ENCODE measurements at regions not wholly inside any gene's neighbourhood (a gene's known extent, or its start where the extent isn't known, plus 50 kb on each side); places are given as distances from the start of the nearest gene placed in this dataset.

- no peak for TF ChIP-seq POLR2A (IDR thresholded peaks at IDR 0.05)
- TF ChIP-seq EP300 (IDR thresholded peaks at IDR 0.05): no peak
- no peak for TF ChIP-seq CTCF (IDR thresholded peaks at IDR 0.05)
- no peak overlapping the region for H3K4me3 ChIP-seq
- 81 to 84% methylated on average over 3 of the region's 3 CpGs for WGBS, 2 donors
- H3K27me3 ChIP-seq: no peaks in the 10 kb centered on the region
- no peak for DNase-seq (ENCODE audit: low spot score in 2 of 2)
- H3K9me3 ChIP-seq: no peaks in the 10 kb centered on the region
- H3K36me3 ChIP-seq: no peaks in the 10 kb centered on the region
- peaks cover 0 to 15% (median 0%) of the 10 kb centered on the region in 4 donors for H3K4me1 ChIP-seq
- H3K27ac ChIP-seq: no peak overlapping the region
Measured at GRCh38 chr2:234376229-234376628, 120.7 kb downstream of the ARL4C start.

- Histone ChIP-seq H3K9me3 (no peaks in the 10 kb centered on the region), H3K27me3 (no peaks in the 10 kb centered on the region), H3K4me3 (no peak overlapping the region), H3K27ac (no peak overlapping the region), H3K4me1 (peaks cover 0 to 15% (median 0%) of the 10 kb centered on the region in 4 donors), H3K36me3 (no peaks in the 10 kb centered on the region)
- TF ChIP-seq CTCF (IDR thresholded peaks at IDR 0.05): no peak
- no peak for TF ChIP-seq EP300 (IDR thresholded peaks at IDR 0.05)
- no peak for TF ChIP-seq POLR2A (IDR thresholded peaks at IDR 0.05)
- no peak for DNase-seq (ENCODE audit: low spot score in 2 of 2)
- 50 to 60% methylated on average over 6 of the region's 6 CpGs for whole genome bisulfite sequencing, 2 donors
Measured at GRCh38 chr2:234375176-234375880, 121.6 kb downstream of the ARL4C start.

- 78 to 82% methylated on average over 5 of the region's 5 CpGs for WGBS, 2 donors
- H3K9me3 ChIP-seq: no peaks in the 10 kb centered on the region
- no peak for DNase-seq (ENCODE audit: low spot score in 2 of 2)
- TF ChIP-seq POLR2A (IDR thresholded peaks at IDR 0.05) (no peak), EP300 (IDR thresholded peaks at IDR 0.05) (no peak), CTCF (IDR thresholded peaks at IDR 0.05) (no peak)
- H3K27ac ChIP-seq: no peak overlapping the region
- peaks cover 0 to 15% (median 0%) of the 10 kb centered on the region in 4 donors for H3K4me1 ChIP-seq
- H3K36me3 ChIP-seq: no peaks in the 10 kb centered on the region
- no peak overlapping the region for H3K4me3 ChIP-seq
- H3K27me3 ChIP-seq: no peaks in the 10 kb centered on the region
Measured at GRCh38 chr2:234374736-234375135, 122.1 kb downstream of the ARL4C start.

GRCh38 chr2:234374150-234374508 lies 122.8 kb downstream of the ARL4C start:
- WGBS, 2 donors: 88 to 90% methylated on average over 8 of the region's 8 CpGs
- no peak for TF ChIP-seq POLR2A (IDR thresholded peaks at IDR 0.05)
- TF ChIP-seq CTCF (IDR thresholded peaks at IDR 0.05): no peak
- TF ChIP-seq EP300 (IDR thresholded peaks at IDR 0.05): no peak
- peaks cover 0 to 20% (median 2%) of the 10 kb centered on the region in 4 donors for H3K4me1 ChIP-seq

GRCh38 chr2:234373481-234374149 lies 123.3 kb downstream of the ARL4C start:
- Histone ChIP-seq H3K4me3 (no peak overlapping the region), H3K4me1 (peaks cover 0 to 25% (median 4%) of the 10 kb centered on the region in 4 donors), H3K36me3 (no peaks in the 10 kb centered on the region), H3K27me3 (no peaks in the 10 kb centered on the region), H3K9me3 (no peaks in the 10 kb centered on the region), H3K27ac (no peak overlapping the region)
- TF ChIP-seq EP300 (IDR thresholded peaks at IDR 0.05) (no peak), CTCF (IDR thresholded peaks at IDR 0.05) (no peak), POLR2A (IDR thresholded peaks at IDR 0.05) (no peak)
- DNase-seq (ENCODE audit: low spot score in 2 of 2): no peak
- WGBS, 2 donors: 72 to 81% methylated on average over 13 of the region's 13 CpGs

More at GRCh38 chr2:234374150-234374508, 122.8 kb downstream of the ARL4C start:
- H3K36me3 ChIP-seq: no peaks in the 10 kb centered on the region
- no peaks in the 10 kb centered on the region for H3K9me3 ChIP-seq
- H3K27ac ChIP-seq: no peak overlapping the region
- H3K4me3 ChIP-seq: no peak overlapping the region
- DNase-seq (ENCODE audit: low spot score in 2 of 2): no peak
- no peaks in the 10 kb centered on the region for H3K27me3 ChIP-seq
